ENCODE measurements at regions not wholly inside any gene's neighbourhood (a gene's known extent, or its start where the extent isn't known, plus 50 kb on each side); places are given as distances from the start of the nearest gene placed in this dataset.
"Not testable (repeated sequence)": the region's sequence is repeated elsewhere in the genome, so short reads cannot be mapped to it uniquely, and the experiment has no call there.

DNA sequence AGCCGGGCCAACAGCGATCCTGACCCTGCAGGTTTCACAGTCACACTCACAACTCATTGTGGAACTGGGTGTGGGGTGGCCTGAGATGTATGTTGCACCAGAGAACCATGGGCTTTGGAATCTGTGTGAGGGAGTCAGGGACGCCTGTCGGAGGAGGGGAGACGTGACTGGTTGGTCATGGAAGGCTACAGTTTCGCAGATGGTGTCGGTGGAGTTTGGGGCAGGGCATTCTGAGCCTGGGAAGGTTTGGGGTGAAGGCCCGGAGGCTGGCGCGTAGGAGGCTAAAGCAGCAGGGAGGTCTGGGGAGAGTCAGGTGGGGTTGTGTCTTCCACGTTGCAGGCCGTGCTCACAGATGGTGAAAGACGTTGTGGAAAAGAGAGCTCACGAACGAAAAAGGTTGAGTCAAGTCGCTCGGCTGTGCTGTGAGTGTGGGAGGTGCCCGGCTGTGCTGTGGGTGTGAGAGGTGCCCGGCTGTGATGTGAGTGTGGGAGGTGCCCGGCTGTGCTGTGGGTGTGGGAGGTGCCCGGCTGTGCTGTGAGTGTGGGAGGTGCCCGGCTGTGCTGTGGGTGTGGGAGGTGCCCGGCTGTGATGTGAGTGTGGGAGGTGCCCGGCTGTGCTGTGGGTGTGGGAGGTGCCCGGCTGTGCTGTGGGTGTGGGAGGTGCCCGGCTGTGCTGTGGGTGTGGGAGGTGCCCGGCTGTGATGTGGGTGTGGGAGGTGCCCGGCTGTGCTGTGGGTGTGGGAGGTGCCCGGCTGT is 244.2 kb upstream of the B3GAT1 start:
- TF ChIP-seq, protein P1, sequence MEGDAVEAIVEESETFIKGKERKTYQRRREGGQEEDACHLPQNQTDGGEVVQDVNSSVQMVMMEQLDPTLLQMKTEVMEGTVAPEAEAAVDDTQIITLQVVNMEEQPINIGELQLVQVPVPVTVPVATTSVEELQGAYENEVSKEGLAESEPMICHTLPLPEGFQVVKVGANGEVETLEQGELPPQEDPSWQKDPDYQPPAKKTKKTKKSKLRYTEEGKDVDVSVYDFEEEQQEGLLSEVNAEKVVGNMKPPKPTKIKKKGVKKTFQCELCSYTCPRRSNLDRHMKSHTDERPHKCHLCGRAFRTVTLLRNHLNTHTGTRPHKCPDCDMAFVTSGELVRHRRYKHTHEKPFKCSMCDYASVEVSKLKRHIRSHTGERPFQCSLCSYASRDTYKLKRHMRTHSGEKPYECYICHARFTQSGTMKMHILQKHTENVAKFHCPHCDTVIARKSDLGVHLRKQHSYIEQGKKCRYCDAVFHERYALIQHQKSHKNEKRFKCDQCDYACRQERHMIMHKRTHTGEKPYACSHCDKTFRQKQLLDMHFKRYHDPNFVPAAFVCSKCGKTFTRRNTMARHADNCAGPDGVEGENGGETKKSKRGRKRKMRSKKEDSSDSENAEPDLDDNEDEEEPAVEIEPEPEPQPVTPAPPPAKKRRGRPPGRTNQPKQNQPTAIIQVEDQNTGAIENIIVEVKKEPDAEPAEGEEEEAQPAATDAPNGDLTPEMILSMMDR (IDR thresholded peaks at IDR 0.05), result not testable (repeated sequence)
- TF ChIP-seq POLR2A (IDR thresholded peaks at IDR 0.05); EP300 (IDR thresholded peaks at IDR 0.05; ENCODE audit: low read depth): not testable (repeated sequence)
